Cardiac muscle cell (in vitro differentiated cells and primary cell): ENCODE measurements at regions not wholly inside any gene's neighbourhood (a gene's known extent, or its start where the extent isn't known, plus 50 kb on each side); places are given as distances from the start of the nearest gene placed in this dataset.

Experiments used
- DNase-seq, 2 donors: peaks; one replicate each; pipeline versions ENCODE4 v3.0.0 to v3.0.0-alpha.2; 2010 to 2017; ENCODE audit warnings: low read depth in 1 of 2, low spot score in 1 of 2
- H3K27ac ChIP-seq: fragments of 200-600 bp; sonication (generic); 2 replicates; pipeline ENCODE4 v1.5.1; 2016
- H3K27me3 ChIP-seq: fragments of 200-600 bp; sonication (generic); 2 replicates; pipeline ENCODE4 v1.6.0; 2016; ENCODE audit warnings: control low read depth
- H3K36me3 ChIP-seq: fragments of 200-600 bp; sonication (generic); 2 replicates; pipeline ENCODE4 v1.5.1; 2016; ENCODE audit warnings: control low read depth
- H3K4me1 ChIP-seq: fragments of 200-600 bp; sonication (generic); 2 replicates; pipeline ENCODE4 v1.8.1; 2017; ENCODE audit warnings: low read depth, mild to moderate bottlenecking, mixed run types
- H3K4me3 ChIP-seq: fragments of 200-600 bp; sonication (generic); 2 replicates; pipeline ENCODE4 v1.5.1; 2016; ENCODE audit warnings: mild to moderate bottlenecking
- H3K9me3 ChIP-seq: fragments of 200-600 bp; sonication (generic); 2 replicates; pipeline ENCODE4 v1.5.1; 2017; ENCODE audit warnings: low read depth, mild to moderate bottlenecking, control low read depth
- TF ChIP-seq, protein P1 (sequence below): IDR thresholded peaks from 2 replicates; pipeline ENCODE4 v1.5.1; 2012; ENCODE audit warnings: low read depth, mild to moderate bottlenecking, low read length

DNA sequence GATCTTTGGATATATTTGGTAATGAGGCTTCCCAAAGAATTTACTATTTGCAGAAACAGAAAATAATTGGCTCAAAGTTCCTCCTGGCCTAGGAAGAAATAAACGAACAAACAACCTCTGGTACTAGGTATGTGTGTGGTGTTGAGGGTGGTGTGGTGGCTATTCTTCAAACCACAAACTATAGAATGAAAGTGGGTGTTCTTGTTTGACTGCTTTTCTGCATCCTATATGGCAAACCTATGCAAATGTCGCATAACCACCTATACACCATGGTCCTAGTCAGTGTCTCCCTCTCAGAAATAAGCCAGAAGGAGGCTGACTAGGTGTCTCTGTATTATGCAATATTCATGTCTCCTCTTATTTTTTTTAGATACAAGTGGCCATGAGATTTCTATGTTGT, 106.6 kb upstream of the PCDH18 start:
- Histone ChIP-seq H3K36me3 (no peaks in the 10 kb centered on the region), H3K4me1 (no peaks in the 10 kb centered on the region), H3K9me3 (no peaks in the 10 kb centered on the region), H3K27me3 (no peaks in the 10 kb centered on the region), H3K4me3 (no peak overlapping the region), H3K27ac (no peak overlapping the region)
- no peak for DNase-seq
- TF ChIP-seq, protein P1, sequence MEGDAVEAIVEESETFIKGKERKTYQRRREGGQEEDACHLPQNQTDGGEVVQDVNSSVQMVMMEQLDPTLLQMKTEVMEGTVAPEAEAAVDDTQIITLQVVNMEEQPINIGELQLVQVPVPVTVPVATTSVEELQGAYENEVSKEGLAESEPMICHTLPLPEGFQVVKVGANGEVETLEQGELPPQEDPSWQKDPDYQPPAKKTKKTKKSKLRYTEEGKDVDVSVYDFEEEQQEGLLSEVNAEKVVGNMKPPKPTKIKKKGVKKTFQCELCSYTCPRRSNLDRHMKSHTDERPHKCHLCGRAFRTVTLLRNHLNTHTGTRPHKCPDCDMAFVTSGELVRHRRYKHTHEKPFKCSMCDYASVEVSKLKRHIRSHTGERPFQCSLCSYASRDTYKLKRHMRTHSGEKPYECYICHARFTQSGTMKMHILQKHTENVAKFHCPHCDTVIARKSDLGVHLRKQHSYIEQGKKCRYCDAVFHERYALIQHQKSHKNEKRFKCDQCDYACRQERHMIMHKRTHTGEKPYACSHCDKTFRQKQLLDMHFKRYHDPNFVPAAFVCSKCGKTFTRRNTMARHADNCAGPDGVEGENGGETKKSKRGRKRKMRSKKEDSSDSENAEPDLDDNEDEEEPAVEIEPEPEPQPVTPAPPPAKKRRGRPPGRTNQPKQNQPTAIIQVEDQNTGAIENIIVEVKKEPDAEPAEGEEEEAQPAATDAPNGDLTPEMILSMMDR, result no peak

DNA sequence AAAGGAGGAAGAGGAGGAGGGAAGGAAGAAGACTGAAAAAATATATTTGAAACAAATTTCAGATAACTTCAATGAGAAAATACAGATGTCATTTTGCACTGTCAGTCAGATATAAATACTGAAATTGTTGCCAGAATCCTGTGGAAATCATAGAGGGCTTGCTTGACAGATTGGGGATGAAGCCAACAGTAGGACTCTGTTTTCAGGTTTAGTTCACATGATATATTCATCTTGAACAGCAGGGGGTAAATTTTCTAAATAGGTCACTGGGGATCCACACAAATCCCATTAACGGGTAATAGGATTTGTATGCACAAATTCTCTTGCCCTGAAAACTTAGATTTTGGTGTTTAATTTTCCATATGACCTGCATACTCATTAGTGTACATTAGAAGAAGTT, 103.3 kb upstream of the PCDH18 start:
- Histone ChIP-seq H3K4me1 (no peaks in the 10 kb centered on the region), H3K9me3 (no peaks in the 10 kb centered on the region), H3K4me3 (no peak overlapping the region), H3K36me3 (no peaks in the 10 kb centered on the region), H3K27ac (no peak overlapping the region), H3K27me3 (no peaks in the 10 kb centered on the region)
- TF ChIP-seq, protein P1, result no peak
- peak in 1 of 2 donors; percentile 75 for DNase-seq

DNA sequence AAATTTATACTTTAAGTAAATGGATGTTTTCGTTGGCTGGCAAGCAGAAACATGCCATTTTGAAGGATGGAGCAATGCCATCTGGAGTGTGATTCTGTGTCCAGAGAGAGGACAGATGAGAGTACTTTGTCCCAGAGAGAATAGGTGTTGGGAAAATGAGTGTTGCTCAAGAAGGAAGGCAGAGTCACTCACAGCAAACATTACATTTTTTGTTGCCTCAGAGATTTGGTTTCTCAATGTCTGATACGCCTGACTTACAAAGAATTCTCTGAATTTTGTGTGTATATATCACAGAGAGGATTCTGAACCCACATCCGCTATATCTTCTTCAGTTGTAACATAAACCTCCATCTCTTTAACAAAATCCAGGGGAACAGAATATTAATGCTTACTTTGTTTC, 102.8 kb upstream of the PCDH18 start:
- H3K36me3 ChIP-seq, result no peaks in the 10 kb centered on the region

DNA sequence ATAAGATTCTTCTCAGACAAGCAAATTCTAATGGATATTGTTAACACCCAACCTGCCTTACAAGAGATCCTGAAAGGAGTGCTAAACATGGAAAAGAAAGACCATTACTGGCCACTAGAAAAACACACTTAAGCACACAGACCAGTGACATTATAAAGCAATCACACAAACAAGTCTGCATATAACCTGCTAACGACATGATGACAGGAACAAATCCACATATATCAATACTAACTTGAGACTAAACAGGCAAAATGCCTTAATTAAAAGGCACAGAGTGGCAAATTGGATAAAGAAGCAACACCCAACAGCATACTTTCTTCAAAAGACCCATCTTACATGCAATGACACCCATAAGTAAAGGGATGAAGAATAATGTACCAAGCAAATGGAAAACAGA, 100.5 kb upstream of the PCDH18 start:
- H3K27me3 ChIP-seq, result no peaks in the 10 kb centered on the region
- no peaks in the 10 kb centered on the region for H3K9me3 ChIP-seq
- no peak overlapping the region for H3K27ac ChIP-seq
- no peak for DNase-seq
- H3K4me3 ChIP-seq, result no peak overlapping the region
- no peaks in the 10 kb centered on the region for H3K4me1 ChIP-seq
- H3K36me3 ChIP-seq, result no peaks in the 10 kb centered on the region
- TF ChIP-seq, protein P1, result no peak

More for the DNA sequence above, 102.8 kb upstream of the PCDH18 start:
- DNase-seq, result peak in 1 of 2 donors; percentile 83
- TF ChIP-seq, protein P1, result no peak
- Histone ChIP-seq H3K4me1 (no peaks in the 10 kb centered on the region), H3K4me3 (no peak overlapping the region), H3K27me3 (no peaks in the 10 kb centered on the region), H3K9me3 (no peaks in the 10 kb centered on the region), H3K27ac (no peak overlapping the region)

DNA sequence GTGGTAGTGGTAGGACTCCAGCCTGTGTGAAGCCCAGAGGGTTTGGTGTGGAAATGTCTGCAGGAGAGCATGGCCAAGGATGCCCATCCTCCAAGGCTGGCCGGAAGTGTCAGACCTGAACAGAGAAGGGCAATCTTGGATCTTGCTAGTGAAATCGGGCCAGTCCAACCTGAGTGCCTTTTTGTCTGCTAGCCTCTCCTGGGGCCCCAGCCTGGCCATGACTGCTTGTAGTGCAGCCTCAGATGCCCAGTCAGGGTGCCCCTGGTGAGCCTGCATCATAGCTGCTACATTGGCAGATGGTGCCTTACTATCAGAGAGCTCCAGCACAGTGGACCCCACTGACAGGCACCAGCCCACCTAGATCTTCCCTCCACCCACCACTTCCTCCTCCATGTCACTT, 99.3 kb upstream of the PCDH18 start:
- Histone ChIP-seq H3K27ac (no peak overlapping the region), H3K4me3 (no peak overlapping the region), H3K36me3 (no peaks in the 10 kb centered on the region), H3K9me3 (no peaks in the 10 kb centered on the region), H3K4me1 (no peaks in the 10 kb centered on the region), H3K27me3 (no peaks in the 10 kb centered on the region)
- TF ChIP-seq, protein P1, result no peak
- DNase-seq, result no peak

DNA sequence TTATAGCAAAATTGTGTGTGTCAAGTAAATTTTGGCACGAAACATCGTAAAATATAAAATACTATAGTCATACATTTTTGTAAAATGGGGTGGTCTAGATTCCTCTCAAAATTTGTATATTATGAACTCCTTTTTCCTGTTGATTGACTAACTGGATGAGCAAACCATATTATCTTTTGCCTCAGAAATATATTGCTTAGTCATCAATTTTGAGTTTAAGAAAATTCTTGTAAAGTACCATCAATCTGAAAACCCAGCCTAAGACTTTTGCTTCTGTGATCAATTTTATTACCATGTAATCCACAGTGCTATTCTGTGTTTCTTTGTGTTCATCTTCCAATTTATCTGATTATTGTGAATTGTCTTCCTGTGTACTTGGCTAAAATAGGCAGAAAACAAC, 98.0 kb upstream of the PCDH18 start:
- H3K36me3 ChIP-seq, result no peaks in the 10 kb centered on the region

More for the DNA sequence above, 98.0 kb upstream of the PCDH18 start:
- TF ChIP-seq, protein P1, result no peak
- no peak overlapping the region for H3K27ac ChIP-seq
- no peak for DNase-seq
- H3K4me1 ChIP-seq, result no peaks in the 10 kb centered on the region
- no peaks in the 10 kb centered on the region for H3K9me3 ChIP-seq
- H3K27me3 ChIP-seq, result no peaks in the 10 kb centered on the region
- no peak overlapping the region for H3K4me3 ChIP-seq
